Bronchial epithelial cell (primary cell): ENCODE measurements at regions not wholly inside any gene's neighbourhood (a gene's known extent, or its start where the extent isn't known, plus 50 kb on each side); places are given as distances from the start of the nearest gene placed in this dataset.
A peak's percentile ranks its signal among the peaks of the same experiment; 100 is the strongest.

Source experiments
- DNase-seq: peaks from one replicate; pipeline ENCODE4 v3.0.0-alpha.2; 2010; ENCODE audit warnings: low read depth
- FAIRE-seq: peaks from 2 replicates; lab custom pipeline; 2011; peaks lifted over from hg19 to GRCh38; lab: Jason Lieb, UNC
- H3K27me3 ChIP-seq: 2 replicates; pipeline ENCODE4 v1.5.1; 2011; ENCODE audit warnings: low read length; ENCODE audit not compliant: control insufficient read depth, insufficient read depth
- H3K36me3 ChIP-seq: 2 replicates; pipeline ENCODE4 v1.5.1; 2011; ENCODE audit warnings: low read length; ENCODE audit not compliant: control insufficient read depth, insufficient read depth
- H3K4me3 ChIP-seq: 2 replicates; pipeline ENCODE4 v1.5.1; 2011; ENCODE audit warnings: mild to moderate bottlenecking, low read depth, low read length, control low read depth
- CTCF ChIP-seq: IDR thresholded peaks from 2 replicates; pipeline ENCODE4 v1.5.1; 2011; ENCODE audit warnings: mild to moderate bottlenecking, moderate library complexity, low read length, control low read depth, inconsistent platforms; ENCODE audit not compliant: insufficient read depth, severe bottlenecking

GRCh38 chr9:100890321-100890720, 138.2 kb upstream of the PLPPR1 start:
- TF ChIP-seq CTCF = no peak
- Histone ChIP-seq H3K36me3 (no peaks in the 10 kb centered on the region), H3K27me3 (no peaks in the 10 kb centered on the region), H3K4me3 (no peak overlapping the region)
- DNase-seq = no peak
- no peak for FAIRE-seq

- H3K36me3 ChIP-seq = no peaks in the 10 kb centered on the region
- H3K27me3 ChIP-seq = no peaks in the 10 kb centered on the region
- DNase-seq (no peak), FAIRE-seq (no peak)
- no peak for TF ChIP-seq CTCF
- H3K4me3 ChIP-seq = no peak overlapping the region
Measured at GRCh38 chr9:100911273-100911672, 117.3 kb upstream of the PLPPR1 start.

GRCh38 chr9:100913257-100913656, 115.3 kb upstream of the PLPPR1 start:
- Histone ChIP-seq H3K4me3 (no peak overlapping the region), H3K27me3 (no peaks in the 10 kb centered on the region), H3K36me3 (no peaks in the 10 kb centered on the region)
- DNase-seq (no peak), FAIRE-seq (no peak)
- TF ChIP-seq CTCF = no peak

GRCh38 chr9:100914266-100914665, 114.3 kb upstream of the PLPPR1 start:
- TF ChIP-seq CTCF = no peak
- no peak for DNase-seq
- Histone ChIP-seq H3K4me3 (no peak overlapping the region), H3K36me3 (no peaks in the 10 kb centered on the region), H3K27me3 (no peaks in the 10 kb centered on the region)
- peak; percentile 83 for FAIRE-seq

GRCh38 chr9:100919506-100919905, 109.0 kb upstream of the PLPPR1 start:
- Histone ChIP-seq H3K36me3 (no peaks in the 10 kb centered on the region), H3K27me3 (no peaks in the 10 kb centered on the region), H3K4me3 (no peak overlapping the region)
- DNase-seq = no peak
- no peak for TF ChIP-seq CTCF
- FAIRE-seq = no peak

GRCh38 chr9:100926366-100926765, 102.2 kb upstream of the PLPPR1 start:
- FAIRE-seq (no peak), DNase-seq (no peak)
- H3K36me3 ChIP-seq = no peaks in the 10 kb centered on the region
- no peak overlapping the region for H3K4me3 ChIP-seq
- no peak for TF ChIP-seq CTCF
- H3K27me3 ChIP-seq = no peaks in the 10 kb centered on the region
